NT2/D1 (cell line): ENCODE measurements at regions not wholly inside any gene's neighbourhood (a gene's known extent, or its start where the extent isn't known, plus 50 kb on each side); places are given as distances from the start of the nearest gene placed in this dataset.

Source experiments
- SUZ12 ChIP-seq: IDR thresholded peaks from 2 replicates; pipeline ENCODE4 v1.6.1; 2011; ENCODE audit not compliant: insufficient read length, insufficient read depth; ENCODE audit errors: extremely low read depth
- YY1 ChIP-seq: IDR thresholded peaks from 2 replicates; pipeline ENCODE4 v1.6.1; 2011; ENCODE audit not compliant: insufficient read length, insufficient read depth
- ZNF274 ChIP-seq: IDR thresholded peaks from 2 replicates; pipeline ENCODE4 v1.6.1; 2011; ENCODE audit warnings: mild to moderate bottlenecking, low read depth, low read length

DNA sequence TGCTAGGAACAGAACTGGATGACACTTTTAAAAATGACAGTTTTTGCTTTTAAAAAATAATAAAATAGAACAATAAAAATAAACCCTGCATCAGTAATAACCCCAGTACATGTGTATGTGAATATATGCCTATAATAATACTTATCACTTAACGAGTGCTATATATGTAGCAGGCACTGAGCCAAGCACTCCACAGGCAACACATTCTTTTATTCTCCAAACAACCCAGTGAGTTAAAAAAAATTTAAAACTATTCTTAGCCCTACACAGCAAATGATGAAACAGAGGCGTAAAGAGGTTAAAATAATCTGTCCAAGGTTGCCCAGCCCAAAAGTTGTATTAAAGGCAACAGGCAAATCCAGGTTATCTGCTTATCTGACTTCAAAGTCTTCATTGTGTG is 124.5 kb upstream of the SMIM23 start:
- no peak for TF ChIP-seq YY1
- no peak for TF ChIP-seq ZNF274
- TF ChIP-seq SUZ12: no peak
